Stomach (tissue), 4 donors: ENCODE measurements at regions not wholly inside any gene's neighbourhood (a gene's known extent, or its start where the extent isn't known, plus 50 kb on each side); places are given as distances from the start of the nearest gene placed in this dataset.

ENCODE experiments used
- CTCF ChIP-seq, 7 experiments: fragments of 450-650 bp in 4 of 7; fragments of 200-600 bp in 3 of 7; sonication (generic) in 3 of 7; IDR thresholded peaks; one replicate each; pipeline ENCODE4 v1.5.1; 2016 to 2019; ENCODE audit warnings: antibody characterized with exemption in 7 of 7, control low read depth in 2 of 7, mild to moderate bottlenecking in 1 of 7
- EP300 ChIP-seq: sonication (generic); formaldehyde crosslinking; IDR thresholded peaks from one replicate; pipeline ENCODE4 v1.6.1; 2017; ENCODE audit warnings: antibody characterized with exemption
- POLR2A ChIP-seq, 4 donors: fragments of 450-650 bp; IDR thresholded peaks; one replicate each; pipeline ENCODE4 v1.6.1; 2016; ENCODE audit warnings: antibody characterized with exemption in 4 of 4, control low read depth in 2 of 4, mild to moderate bottlenecking in 1 of 4, moderate library complexity in 1 of 4
- POLR2AphosphoS5 ChIP-seq, 3 donors: sonication (generic); formaldehyde crosslinking; IDR thresholded peaks; one replicate each; pipeline ENCODE4 v1.6.1; 2016; ENCODE audit warnings: antibody characterized with exemption in 3 of 3

GRCh38 chr4:117874216-117874615, 160.1 kb upstream of the NDST3 start:
- no peak for TF ChIP-seq CTCF (IDR thresholded peaks at IDR 0.05)
- no peak for TF ChIP-seq POLR2AphosphoS5 (IDR thresholded peaks at IDR 0.05)
- TF ChIP-seq EP300: no peak
- no peak for TF ChIP-seq POLR2A (IDR thresholded peaks at IDR 0.05)
